ENCODE measurements at regions not wholly inside any gene's neighbourhood (a gene's known extent, or its start where the extent isn't known, plus 50 kb on each side); places are given as distances from the start of the nearest gene placed in this dataset.

DNA sequence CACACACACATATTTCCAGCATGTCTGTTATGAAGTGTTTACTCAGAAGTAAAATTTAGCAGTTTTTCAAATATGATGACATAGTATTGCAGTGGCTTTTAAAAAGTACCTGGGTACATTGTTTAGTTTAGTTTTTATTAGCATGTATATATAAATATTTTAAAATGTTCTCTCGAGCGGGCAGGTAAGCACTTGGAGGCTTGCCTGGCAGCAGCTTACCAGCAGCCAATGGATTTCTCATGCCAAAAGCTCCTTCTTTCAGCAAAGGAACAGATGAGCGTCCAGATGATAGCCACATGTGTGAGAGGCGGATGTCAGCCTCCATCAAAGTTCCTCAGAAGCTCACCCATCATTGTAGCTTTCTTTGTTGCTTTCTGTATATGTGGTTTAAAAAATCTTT, 57.2 kb upstream of the LRIG3 start:
- CTCF ChIA-PET: no interaction called here

DNA sequence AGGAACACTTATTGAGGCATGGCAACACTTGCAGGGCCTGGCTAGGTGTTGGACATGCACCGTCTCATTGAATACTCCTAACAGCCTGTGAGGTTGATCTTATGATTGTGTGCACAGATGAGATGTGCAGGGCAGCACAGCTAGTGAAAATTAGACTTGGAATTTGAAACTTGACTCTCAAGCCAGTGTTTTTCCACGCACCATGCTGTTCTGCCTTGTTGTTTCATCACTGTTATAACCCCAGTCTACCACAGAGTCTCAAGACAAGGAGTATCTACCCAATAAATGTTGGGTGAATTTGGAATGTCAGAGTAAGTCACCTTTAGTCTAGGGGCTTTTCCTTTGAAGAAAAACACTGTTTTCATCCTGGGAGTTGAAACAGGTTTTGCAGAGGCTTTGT, 55.8 kb upstream of the LRIG3 start:
- H3K36me3 ChIP-seq (ENCODE audit: insufficient read depth, low read length): no peaks in the 10 kb centered on the region
- H3K4me1 ChIP-seq (ENCODE audit: insufficient read depth, low read length): no peaks in the 10 kb centered on the region
- H3K27ac ChIP-seq (ENCODE audit: low read depth, low read length): no peak overlapping the region
- no peak overlapping the region for H3K4me3 ChIP-seq (ENCODE audit: low read length)
- no peaks in the 10 kb centered on the region for H3K9me3 ChIP-seq (ENCODE audit: low read length)
- Mint-ChIP-seq H3K4me1 (no peaks in the 10 kb centered on the region), H3K27ac (no peak overlapping the region), H3K9me3 (peaks cover 0 to 13% (median 5%) of the 10 kb centered on the region in 5 donors), H3K36me3 (no peaks in the 10 kb centered on the region), H3K4me3 (no peak overlapping the region), H3K27me3 (peaks cover 0 to 2% of the 10 kb centered on the region in 2 donors)
- no peak for DNase-seq
- ChIA-PET CTCF (no interaction called here), POLR2A (no interaction called here)
- no peaks in the 10 kb centered on the region for H3K27me3 ChIP-seq (ENCODE audit: insufficient read depth, low read length, poor library complexity, severe bottlenecking)

More for the DNA sequence above, 57.2 kb upstream of the LRIG3 start:
- no peaks in the 10 kb centered on the region for H3K27me3 ChIP-seq (ENCODE audit: insufficient read depth, low read length, poor library complexity, severe bottlenecking)
- no peak overlapping the region for H3K27ac ChIP-seq (ENCODE audit: low read depth, low read length)
- DNase-seq: no peak
- Mint-ChIP-seq H3K27ac (no peak overlapping the region), H3K4me1 (no peaks in the 10 kb centered on the region), H3K36me3 (no peaks in the 10 kb centered on the region), H3K27me3 (peaks cover 0 to 2% of the 10 kb centered on the region in 2 donors), H3K4me3 (no peak overlapping the region), H3K9me3 (peaks cover 0 to 15% (median 5%) of the 10 kb centered on the region in 5 donors)
- POLR2A ChIA-PET: no interaction called here
- H3K9me3 ChIP-seq (ENCODE audit: low read length): no peaks in the 10 kb centered on the region
- H3K36me3 ChIP-seq (ENCODE audit: insufficient read depth, low read length): no peaks in the 10 kb centered on the region
- no peak overlapping the region for H3K4me3 ChIP-seq (ENCODE audit: low read length)
- no peaks in the 10 kb centered on the region for H3K4me1 ChIP-seq (ENCODE audit: insufficient read depth, low read length)

Data from CD8-positive, alpha-beta memory T cell (primary cell).